ENCODE measurements at regions not wholly inside any gene's neighbourhood (a gene's known extent, or its start where the extent isn't known, plus 50 kb on each side); places are given as distances from the start of the nearest gene placed in this dataset.

DNA sequence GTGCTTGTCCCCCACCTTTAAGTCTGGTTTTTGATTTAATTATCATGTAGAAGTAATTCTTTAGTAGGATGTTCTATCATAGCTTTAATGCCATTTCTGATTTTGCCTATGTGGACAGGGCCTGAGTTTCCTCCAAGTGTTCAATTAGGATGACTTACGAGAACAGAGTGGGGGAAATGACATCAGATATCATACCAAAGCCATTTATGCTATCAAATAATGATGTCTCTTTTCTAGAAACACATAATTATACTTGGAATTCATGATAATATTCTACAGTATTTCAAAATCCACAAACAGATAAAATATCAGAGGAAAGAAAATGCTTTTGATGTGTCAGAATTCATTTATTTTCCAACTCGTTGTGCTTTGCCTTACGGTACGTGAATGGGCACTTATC, 165.9 kb upstream of the SPRED2 start:
- no peak for ATAC-seq
- no peaks in the 10 kb centered on the region for H3K9me3 ChIP-seq (ENCODE audit: control insufficient read depth, low read length, poor library complexity, severe bottlenecking)
- Mint-ChIP-seq H3K27me3 (peaks cover 21% of the 10 kb centered on the region), H3K27ac (no peak overlapping the region), H3K4me3 (no peak overlapping the region), H3K4me1 (no peaks in the 10 kb centered on the region), H3K36me3 (ENCODE audit: low read depth) (no peaks in the 10 kb centered on the region)
- DNase-seq: no peak

DNA sequence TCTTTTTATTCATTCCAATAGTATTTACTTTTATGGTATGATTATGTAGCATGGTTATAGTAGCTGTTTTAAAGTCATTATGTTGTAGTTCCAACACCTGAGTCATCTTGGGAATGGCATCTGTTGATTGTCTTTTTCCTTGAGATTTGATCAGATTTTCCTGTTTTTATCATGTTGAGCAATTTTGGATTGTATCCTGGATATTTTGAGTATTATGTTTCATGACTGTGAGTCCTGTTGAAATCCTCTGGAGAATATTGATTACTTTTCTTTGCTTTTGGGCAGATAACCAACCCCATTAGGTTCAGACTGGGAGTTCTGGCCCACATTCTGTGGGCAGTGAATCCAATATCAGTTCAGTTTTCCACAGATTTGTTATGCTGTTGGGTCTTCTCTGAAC, 163.2 kb upstream of the SPRED2 start:
- Mint-ChIP-seq H3K4me3 (no peak overlapping the region), H3K27ac (no peak overlapping the region), H3K4me1 (no peaks in the 10 kb centered on the region), H3K36me3 (ENCODE audit: low read depth) (no peaks in the 10 kb centered on the region), H3K27me3 (peaks cover 19% of the 10 kb centered on the region)
- ATAC-seq (no peak), DNase-seq (no peak)
- H3K9me3 ChIP-seq (ENCODE audit: control insufficient read depth, low read length, poor library complexity, severe bottlenecking): no peaks in the 10 kb centered on the region

DNA sequence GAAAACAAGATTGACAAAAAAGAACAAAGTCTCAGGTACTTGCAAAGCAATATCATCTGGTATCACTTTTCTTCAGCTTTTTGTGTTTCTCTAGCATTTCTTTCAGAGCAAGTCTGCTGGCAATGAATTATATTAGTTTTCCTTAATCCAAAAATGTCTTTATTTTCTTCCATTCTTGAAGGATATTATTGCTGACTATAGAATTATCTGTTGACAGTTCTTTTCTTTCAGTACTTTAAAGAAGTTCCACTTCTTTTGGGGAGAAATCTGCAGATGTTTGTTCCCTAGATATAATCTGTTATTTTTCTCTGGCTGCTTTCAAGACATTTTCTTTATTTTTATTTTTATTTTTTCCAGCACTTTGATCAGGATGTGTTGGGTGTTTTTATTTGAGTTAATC, 161.8 kb upstream of the SPRED2 start:
- H3K9me3 ChIP-seq (ENCODE audit: control insufficient read depth, low read length, poor library complexity, severe bottlenecking): no peaks in the 10 kb centered on the region
- no peak for ATAC-seq
- Mint-ChIP-seq H3K4me1 (no peaks in the 10 kb centered on the region), H3K36me3 (ENCODE audit: low read depth) (no peaks in the 10 kb centered on the region), H3K27me3 (peaks cover 31% of the 10 kb centered on the region), H3K27ac (no peak overlapping the region), H3K4me3 (no peak overlapping the region)
- DNase-seq: no peak

DNA sequence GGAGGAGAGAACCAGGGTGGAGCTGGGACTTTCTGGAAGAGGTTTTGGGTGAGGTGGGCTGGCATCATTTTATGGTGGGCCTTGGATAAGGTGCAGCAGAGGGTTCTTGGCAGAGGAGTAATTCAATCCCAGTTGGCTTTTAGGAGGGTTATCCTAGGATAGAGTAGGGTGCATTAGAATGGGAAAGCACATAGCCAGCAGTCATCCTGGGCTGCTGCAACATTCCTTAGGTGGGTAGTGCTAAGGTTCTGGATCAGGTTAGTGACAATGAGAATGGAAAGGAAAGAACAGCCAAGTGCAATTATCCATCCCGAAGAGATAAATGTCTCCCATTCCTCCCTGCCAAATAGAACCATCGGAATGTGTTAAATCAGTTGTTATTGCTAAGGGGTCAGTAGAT, 157.3 kb upstream of the SPRED2 start:
- Mint-ChIP-seq H3K4me3 (no peak overlapping the region), H3K4me1 (no peaks in the 10 kb centered on the region), H3K36me3 (ENCODE audit: low read depth) (no peaks in the 10 kb centered on the region), H3K27ac (no peak overlapping the region), H3K27me3 (peaks cover 34% of the 10 kb centered on the region)
- DNase-seq (no peak), ATAC-seq (no peak)
- H3K9me3 ChIP-seq (ENCODE audit: control insufficient read depth, low read length, poor library complexity, severe bottlenecking): no peaks in the 10 kb centered on the region

DNA sequence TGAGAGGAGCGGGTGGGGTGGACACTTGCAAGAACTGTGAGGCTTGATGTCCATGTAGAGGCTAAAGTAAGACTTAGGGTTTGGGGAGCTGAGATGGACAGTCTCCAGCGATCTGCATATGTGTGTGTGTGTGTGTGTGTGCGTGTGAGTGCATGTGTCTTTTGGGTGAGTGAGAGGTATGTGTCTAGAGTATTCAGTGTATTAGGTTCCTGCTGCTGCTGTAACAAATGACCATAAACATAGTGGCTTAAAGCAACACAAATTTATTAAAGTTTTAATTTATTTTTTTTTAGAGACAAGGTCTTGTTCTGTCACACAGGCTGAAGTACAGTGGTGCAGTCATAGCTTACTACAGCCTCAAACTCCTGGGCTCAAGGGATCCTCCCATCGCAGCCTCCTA, 155.4 kb upstream of the SPRED2 start:
- ATAC-seq (no peak), DNase-seq (no peak)
- Mint-ChIP-seq H3K27ac (no peak overlapping the region), H3K4me1 (no peaks in the 10 kb centered on the region), H3K4me3 (no peak overlapping the region), H3K27me3 (peaks cover 44% of the 10 kb centered on the region), H3K36me3 (ENCODE audit: low read depth) (no peaks in the 10 kb centered on the region)
- H3K9me3 ChIP-seq (ENCODE audit: control insufficient read depth, low read length, poor library complexity, severe bottlenecking): no peaks in the 10 kb centered on the region

DNA sequence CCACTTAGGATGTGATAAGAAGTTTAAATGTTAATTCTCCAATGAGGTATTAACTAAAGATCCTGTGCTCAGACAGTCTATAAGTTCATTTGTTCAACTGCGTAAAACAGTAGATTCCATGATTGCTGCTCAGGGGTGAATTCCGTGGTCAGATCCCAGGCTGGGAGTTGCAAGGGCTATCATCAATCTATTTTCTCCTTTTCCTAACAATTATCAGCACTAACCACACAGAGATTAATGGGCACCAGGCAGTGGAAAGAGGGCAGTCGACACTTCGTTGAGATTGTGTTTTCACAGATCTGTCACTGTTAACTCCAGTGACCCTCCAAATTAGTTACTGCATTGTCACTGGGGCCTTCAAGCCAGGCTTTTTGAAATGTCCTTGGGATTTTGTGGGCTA, 154.1 kb upstream of the SPRED2 start:
- Mint-ChIP-seq H3K4me3 (no peak overlapping the region), H3K4me1 (no peaks in the 10 kb centered on the region), H3K36me3 (ENCODE audit: low read depth) (no peaks in the 10 kb centered on the region), H3K27ac (no peak overlapping the region), H3K27me3 (peaks cover 51% of the 10 kb centered on the region)
- H3K9me3 ChIP-seq (ENCODE audit: control insufficient read depth, low read length, poor library complexity, severe bottlenecking): no peaks in the 10 kb centered on the region
- DNase-seq (no peak), ATAC-seq (no peak)

DNA sequence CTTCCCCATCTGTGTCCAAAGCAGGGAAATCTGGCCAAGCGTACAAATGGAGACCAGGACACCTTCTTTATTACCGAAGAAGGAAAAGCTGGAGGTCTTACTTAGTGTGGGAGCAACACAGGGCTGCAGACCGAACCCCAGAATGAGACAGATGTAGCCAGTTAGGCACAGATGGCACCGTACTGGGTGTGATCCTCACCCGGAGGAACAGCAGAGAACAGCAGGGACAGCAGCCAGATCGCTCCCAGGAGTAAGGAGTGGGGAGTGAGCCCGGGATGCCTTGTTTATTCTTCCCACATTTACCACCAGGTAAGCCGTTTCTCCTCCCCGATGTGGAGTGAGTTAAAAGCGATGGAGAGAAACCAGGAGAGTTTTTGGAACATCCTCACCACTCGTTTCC, 150.7 kb upstream of the SPRED2 start:
- Mint-ChIP-seq H3K4me1 (no peaks in the 10 kb centered on the region), H3K36me3 (ENCODE audit: low read depth) (no peaks in the 10 kb centered on the region), H3K27me3 (peaks cover 45% of the 10 kb centered on the region), H3K27ac (no peak overlapping the region), H3K4me3 (no peak overlapping the region)
- H3K9me3 ChIP-seq (ENCODE audit: control insufficient read depth, low read length, poor library complexity, severe bottlenecking): no peaks in the 10 kb centered on the region
- DNase-seq (no peak), ATAC-seq (no peak)

DNA sequence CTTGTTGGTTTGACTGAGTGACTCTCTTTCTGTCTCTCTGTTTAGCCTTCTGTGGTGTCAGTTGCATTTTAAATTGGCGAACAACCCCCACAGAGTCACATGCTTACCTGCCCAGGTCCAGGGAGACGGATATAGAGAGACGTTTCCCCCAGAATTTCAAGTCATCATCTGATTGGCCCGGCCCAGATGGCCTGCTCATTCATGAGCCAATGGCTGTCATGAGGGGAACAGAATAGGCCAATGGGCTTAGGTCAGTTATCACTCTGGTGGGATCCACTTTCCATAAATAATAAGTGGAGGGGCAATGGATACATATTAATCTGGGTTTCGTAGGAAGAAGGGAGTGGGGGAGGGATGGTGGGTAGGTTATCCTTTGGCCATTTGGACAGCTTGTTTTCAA, 150.0 kb upstream of the SPRED2 start:
- Mint-ChIP-seq H3K27ac (no peak overlapping the region), H3K27me3 (peaks cover 50% of the 10 kb centered on the region), H3K36me3 (ENCODE audit: low read depth) (no peaks in the 10 kb centered on the region), H3K4me1 (peaks cover 2% of the 10 kb centered on the region), H3K4me3 (no peak overlapping the region)
- DNase-seq (no peak), ATAC-seq (no peak)
- H3K9me3 ChIP-seq (ENCODE audit: control insufficient read depth, low read length, poor library complexity, severe bottlenecking): no peaks in the 10 kb centered on the region

DNA sequence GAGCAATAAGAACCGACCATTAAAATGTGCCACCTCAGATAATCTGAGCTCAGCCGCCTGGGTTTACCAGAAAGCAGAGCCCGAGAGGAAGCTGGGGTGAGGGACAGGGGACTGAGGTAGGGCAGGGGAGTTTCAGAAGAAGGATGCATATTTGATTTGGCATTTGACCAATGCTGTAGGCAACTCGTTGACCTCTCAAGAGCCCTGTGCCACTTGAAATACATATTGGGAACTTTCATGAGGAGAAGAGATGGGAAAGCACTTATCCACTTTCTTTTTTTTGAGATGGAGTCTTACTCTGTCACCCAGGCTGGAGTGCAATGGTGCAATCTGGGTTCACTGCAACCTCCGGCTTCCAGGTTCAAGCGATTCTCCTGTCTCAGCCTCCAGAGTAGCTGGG, 148.4 kb upstream of the SPRED2 start:
- ATAC-seq: no peak
- no peak overlapping the region for H3K4me3 Mint-ChIP-seq
- peaks cover 51% of the 10 kb centered on the region for H3K27me3 Mint-ChIP-seq
- H3K4me1 Mint-ChIP-seq: peaks cover 2% of the 10 kb centered on the region
- no peaks in the 10 kb centered on the region for H3K36me3 Mint-ChIP-seq (ENCODE audit: low read depth)
- DNase-seq: no peak
- no peaks in the 10 kb centered on the region for H3K9me3 ChIP-seq (ENCODE audit: control insufficient read depth, low read length, poor library complexity, severe bottlenecking)
- no peak overlapping the region for H3K27ac Mint-ChIP-seq

DNA sequence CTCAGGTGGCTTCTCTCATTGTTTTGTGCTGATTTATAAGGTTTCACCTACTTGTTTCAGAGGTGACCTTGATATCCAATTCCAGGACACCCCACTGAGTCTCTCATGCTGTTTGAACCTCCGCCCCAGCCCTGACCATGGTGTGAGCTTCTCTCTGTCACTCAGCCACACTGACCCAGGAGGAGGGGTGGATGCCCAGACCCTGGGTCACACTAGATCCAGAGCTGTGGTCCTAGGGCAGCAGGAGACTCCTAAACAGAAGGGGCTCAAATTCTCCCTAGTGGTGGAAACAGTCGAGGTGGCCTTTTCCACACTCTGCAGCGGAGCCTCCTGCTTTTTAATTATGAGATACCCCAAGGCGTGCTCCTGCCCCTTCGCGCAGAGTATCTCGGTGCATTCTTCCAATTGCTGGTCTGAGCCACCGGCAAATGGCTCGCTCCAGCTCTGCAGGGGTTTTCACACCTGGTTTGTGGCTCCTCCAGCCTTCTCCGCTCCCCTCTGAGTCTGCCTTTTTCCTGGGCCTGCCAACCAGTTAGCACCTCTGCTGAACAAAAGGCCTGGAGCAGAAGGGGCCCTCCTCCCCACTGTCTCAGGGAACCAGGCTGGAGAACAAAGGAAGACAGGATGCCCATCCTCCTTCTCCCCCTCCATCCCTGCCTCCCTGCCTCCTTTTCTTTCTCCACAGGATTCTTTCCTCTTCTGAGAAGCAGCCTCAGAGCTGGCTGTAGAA, 147.3 kb upstream of the SPRED2 start:
- peaks cover 2% of the 10 kb centered on the region for H3K4me1 Mint-ChIP-seq
- DNase-seq: no peak
- no peak for ATAC-seq

DNA sequence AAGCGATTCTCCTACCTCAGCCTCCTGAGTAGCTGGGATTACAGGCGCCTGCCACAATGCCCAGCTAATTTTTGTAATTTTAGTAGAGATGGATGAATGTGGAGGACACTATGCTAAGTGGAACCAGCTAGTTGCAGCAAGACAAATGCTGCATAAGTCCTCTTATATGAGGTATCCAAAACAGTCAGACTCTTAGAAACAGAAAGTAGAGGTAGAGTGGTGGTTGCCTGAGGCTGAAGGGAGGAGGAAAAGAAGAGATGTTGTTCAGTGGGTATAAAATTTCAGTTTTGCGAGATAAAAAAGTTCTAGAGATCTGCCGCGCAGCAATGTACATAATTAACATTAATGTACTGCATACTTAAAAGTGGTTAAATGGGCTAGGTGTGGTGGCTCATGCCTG, 145.3 kb upstream of the SPRED2 start:
- H3K27me3 Mint-ChIP-seq: peaks cover 46% of the 10 kb centered on the region
- no peak overlapping the region for H3K27ac Mint-ChIP-seq
- H3K4me3 Mint-ChIP-seq: no peak overlapping the region
- H3K9me3 ChIP-seq (ENCODE audit: control insufficient read depth, low read length, poor library complexity, severe bottlenecking): no peaks in the 10 kb centered on the region
- H3K36me3 Mint-ChIP-seq (ENCODE audit: low read depth): no peaks in the 10 kb centered on the region
- no peak for ATAC-seq
- H3K4me1 Mint-ChIP-seq: peaks cover 6% of the 10 kb centered on the region
- DNase-seq: no peak

More for the DNA sequence above, 147.3 kb upstream of the SPRED2 start:
- H3K9me3 ChIP-seq (ENCODE audit: control insufficient read depth, low read length, poor library complexity, severe bottlenecking): no peaks in the 10 kb centered on the region
- no peak overlapping the region for H3K4me3 Mint-ChIP-seq
- no peak overlapping the region for H3K27ac Mint-ChIP-seq
- no peaks in the 10 kb centered on the region for H3K36me3 Mint-ChIP-seq (ENCODE audit: low read depth)
- H3K27me3 Mint-ChIP-seq: peaks cover 53% of the 10 kb centered on the region

DNA sequence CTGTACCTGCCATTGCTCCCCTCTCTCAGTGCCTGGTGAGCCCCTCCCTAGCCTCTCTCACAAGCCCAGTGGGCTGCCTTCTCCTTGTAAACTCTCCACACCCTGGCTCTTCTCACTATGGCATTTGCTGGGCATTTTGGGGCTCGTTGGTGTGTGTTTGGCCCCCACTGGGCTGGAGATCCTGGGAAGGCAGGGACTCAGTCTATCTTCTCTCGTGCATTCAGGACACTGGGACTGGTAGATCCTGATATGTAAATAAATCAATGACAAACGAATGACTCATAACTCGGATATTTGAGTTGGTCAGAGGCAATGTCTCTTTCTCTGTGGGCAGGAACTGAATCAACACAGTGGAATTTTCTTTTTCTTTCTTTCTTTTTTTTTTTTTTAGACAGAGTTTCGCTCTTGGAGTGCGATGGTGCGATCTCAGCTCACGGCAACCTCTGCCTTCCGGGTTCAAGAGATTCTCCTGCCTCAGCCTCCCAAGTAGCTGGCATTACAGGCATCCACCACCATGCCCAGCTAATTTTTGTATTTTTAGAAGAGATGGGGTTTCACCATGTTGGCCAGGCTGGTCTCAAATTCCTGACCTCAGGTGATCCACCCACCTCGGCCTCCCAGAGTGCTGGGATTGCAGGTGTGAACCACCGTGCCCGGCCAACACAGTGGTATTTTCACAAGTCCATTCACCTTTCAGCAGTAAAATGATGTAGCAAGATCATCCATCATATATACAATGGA, 144.6 kb upstream of the SPRED2 start:
- H3K4me1 Mint-ChIP-seq: peaks cover 6% of the 10 kb centered on the region
- DNase-seq (no peak), ATAC-seq (no peak)
- no peak overlapping the region for H3K4me3 Mint-ChIP-seq
- H3K9me3 ChIP-seq (ENCODE audit: control insufficient read depth, low read length, poor library complexity, severe bottlenecking): no peaks in the 10 kb centered on the region
- H3K36me3 Mint-ChIP-seq (ENCODE audit: low read depth): no peaks in the 10 kb centered on the region
- H3K27me3 Mint-ChIP-seq: peaks cover 41% of the 10 kb centered on the region
- H3K27ac Mint-ChIP-seq: no peak overlapping the region

DNA sequence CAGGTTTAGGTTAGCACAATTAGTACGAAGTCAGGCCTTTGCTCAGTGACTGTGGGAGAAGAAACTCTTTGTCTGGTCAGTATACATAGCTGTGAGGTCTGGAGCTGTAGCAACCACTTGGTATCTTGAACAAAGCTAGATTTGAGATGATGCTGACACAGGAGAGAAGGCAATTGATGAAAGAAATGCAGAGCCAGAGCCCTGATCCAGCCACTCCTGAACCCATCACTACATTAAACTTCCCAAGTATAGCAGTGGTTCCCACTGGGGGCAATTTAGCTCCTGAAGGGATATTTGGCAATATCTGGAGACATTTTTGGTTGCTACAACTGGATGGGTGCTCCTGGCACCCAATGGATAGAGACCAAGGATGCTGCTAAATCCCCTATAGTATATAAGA, 143.9 kb upstream of the SPRED2 start:
- H3K36me3 Mint-ChIP-seq (ENCODE audit: low read depth): no peaks in the 10 kb centered on the region
- H3K9me3 ChIP-seq (ENCODE audit: control insufficient read depth, low read length, poor library complexity, severe bottlenecking): no peaks in the 10 kb centered on the region
- DNase-seq (no peak), ATAC-seq (no peak)
- H3K27ac Mint-ChIP-seq: no peak overlapping the region
- peaks cover 39% of the 10 kb centered on the region for H3K27me3 Mint-ChIP-seq
- peaks cover 6% of the 10 kb centered on the region for H3K4me1 Mint-ChIP-seq
- no peak overlapping the region for H3K4me3 Mint-ChIP-seq

DNA sequence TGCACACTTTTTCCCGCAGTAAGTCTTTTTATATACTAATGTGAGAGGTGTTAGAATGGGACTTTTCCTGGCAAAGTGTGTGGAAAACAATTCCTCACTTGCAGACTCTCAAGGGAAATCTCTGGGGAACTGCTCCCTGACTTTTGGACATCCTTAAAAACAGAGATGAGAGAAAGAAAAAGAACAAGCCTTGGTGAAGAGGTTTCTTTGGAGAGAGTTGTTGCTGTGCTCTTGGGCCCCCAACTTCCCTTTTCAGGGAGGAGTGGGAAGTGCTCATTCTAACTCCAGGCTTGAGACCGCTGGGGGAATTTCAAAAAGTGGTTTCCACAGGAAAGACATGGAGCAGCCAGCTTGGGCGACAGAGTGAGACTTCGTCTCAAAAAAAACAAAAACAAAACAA, 142.6 kb upstream of the SPRED2 start:
- ATAC-seq (no peak), DNase-seq (no peak)
- H3K36me3 Mint-ChIP-seq (ENCODE audit: low read depth): no peaks in the 10 kb centered on the region

More for the DNA sequence above, 142.6 kb upstream of the SPRED2 start:
- Mint-ChIP-seq H3K27me3 (peaks cover 35% of the 10 kb centered on the region), H3K4me1 (peaks cover 6% of the 10 kb centered on the region), H3K4me3 (no peak overlapping the region), H3K27ac (no peak overlapping the region)
- no peaks in the 10 kb centered on the region for H3K9me3 ChIP-seq (ENCODE audit: control insufficient read depth, low read length, poor library complexity, severe bottlenecking)

Measured in T-helper 17 cell (primary cell).